AG04449 (cell line): ENCODE measurements at regions not wholly inside any gene's neighbourhood (a gene's known extent, or its start where the extent isn't known, plus 50 kb on each side); places are given as distances from the start of the nearest gene placed in this dataset.

ENCODE experiments used
- CTCF ChIA-PET: fragments of 350-600 bp; formaldehyde crosslinking; extraction: SDS; loops from one replicate; lab custom pipeline; 2021; ENCODE audit warnings: antibody characterized with exemption; lab: Yijun Ruan, JAX
- POLR2A ChIA-PET: fragments of 400-600, 350-600 bp; formaldehyde crosslinking; extraction: SDS; loops from one replicate; lab custom pipeline; 2020; ENCODE audit warnings: antibody characterized with exemption, inconsistent platforms; lab: Yijun Ruan, JAX
- DNase-seq: peaks from one replicate; pipeline ENCODE4 v3.0.0-alpha.2; 2010; ENCODE audit warnings: low read depth, low spot score
- H3K4me3 ChIP-seq: 2 replicates; pipeline ENCODE4 v1.5.1; 2011; ENCODE audit warnings: low read depth, mild to moderate bottlenecking, control low read depth, low read length
- CTCF ChIP-seq: IDR thresholded peaks from one replicate; pipeline ENCODE4 v1.5.1; 2011; ENCODE audit warnings: mild to moderate bottlenecking, moderate library complexity, low read length, control low read depth, inconsistent platforms; ENCODE audit not compliant: insufficient read depth; ENCODE audit errors: missing control alignments

DNA sequence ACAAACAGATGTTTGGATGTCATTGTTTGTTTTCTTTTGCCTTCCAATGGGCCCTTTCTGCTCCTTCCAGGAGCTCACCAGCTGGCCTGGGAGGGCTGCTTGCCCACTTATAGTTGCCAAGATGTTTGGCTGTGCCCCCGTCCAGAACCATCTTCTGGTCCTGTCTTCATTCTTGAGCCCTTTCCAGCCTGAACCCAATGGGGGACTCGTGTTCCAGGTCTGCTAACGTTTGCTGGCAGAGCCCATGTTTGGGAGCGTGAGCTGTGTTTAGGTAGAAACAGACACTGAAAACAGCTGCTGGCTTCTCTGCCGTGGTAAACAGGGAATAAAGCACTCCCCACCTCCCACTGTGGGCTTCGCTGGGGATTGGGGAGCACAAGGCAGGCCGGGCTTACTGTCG is 83.2 kb upstream of the SYT13 start:
- H3K4me3 ChIP-seq: no peak overlapping the region
- POLR2A ChIA-PET: no interaction called here
- DNase-seq: no peak
- CTCF ChIA-PET: interaction anchor here (1.0 to 12.9 kb wide), 4 partner anchors 35 to 402 kb away, joined by 3 to 252 read pairs (median 106); no protein-coding TSS in a partner anchor
- TF ChIP-seq CTCF: no peak

DNA sequence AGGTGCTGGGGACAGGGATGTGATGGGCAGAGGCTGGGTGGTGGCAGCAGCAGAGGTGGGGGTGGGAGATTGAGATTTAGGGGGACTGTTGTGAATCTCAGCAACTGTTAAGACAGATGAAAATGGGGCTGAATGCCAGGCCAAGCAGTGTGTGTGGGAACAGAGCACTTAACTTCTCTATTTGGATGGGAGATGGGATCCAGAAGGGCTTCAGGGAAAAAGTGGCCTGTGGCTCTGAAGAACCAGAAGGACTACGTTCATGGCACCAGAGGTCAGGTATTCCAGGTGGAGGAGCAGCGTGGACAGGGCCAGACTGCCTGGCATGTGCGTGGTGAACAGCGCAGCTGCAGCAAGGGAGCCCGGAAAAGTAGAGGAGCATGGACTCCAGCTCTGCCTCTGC is 82.6 kb upstream of the SYT13 start:
- TF ChIP-seq CTCF: no peak
- no peak for DNase-seq
- ChIA-PET CTCF (interaction anchor here (1.0 to 12.9 kb wide), 4 partner anchors 36 to 402 kb away, joined by 3 to 252 read pairs (median 106); no protein-coding TSS in a partner anchor), POLR2A (no interaction called here)
- H3K4me3 ChIP-seq: no peak overlapping the region

DNA sequence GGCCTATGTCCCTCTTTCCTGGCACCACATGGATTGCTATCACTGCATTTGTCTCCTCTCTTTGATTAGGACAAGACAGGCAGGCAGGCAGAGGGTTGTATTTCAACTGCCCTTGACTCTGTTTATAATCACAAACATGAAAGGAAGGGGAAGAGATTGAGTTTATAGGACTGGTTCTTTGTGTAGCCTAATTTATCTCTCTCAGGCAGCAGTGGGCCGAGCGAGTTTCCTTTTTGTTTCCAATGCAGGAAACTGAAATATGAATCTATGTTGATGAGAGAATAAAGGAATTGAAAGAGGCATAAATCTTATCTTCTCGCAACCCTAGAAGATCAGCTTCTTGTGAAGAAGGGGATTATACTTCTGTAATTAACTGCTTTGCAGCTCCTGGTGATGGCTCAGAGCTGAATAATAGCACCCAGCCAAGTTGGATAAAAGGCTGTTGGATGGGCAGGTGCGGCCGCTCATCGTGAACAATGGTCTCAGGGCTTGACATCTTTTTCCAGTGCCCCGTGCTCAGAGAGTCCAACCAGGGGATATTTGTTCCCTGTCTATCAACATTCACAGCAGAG is 80.6 kb upstream of the SYT13 start:
- no peak overlapping the region for H3K4me3 ChIP-seq
- TF ChIP-seq CTCF: no peak
- DNase-seq: no peak
- POLR2A ChIA-PET: no interaction called here
- CTCF ChIA-PET: interaction anchor here (1.4 to 12.9 kb wide), 4 partner anchors 13 to 404 kb away, joined by 5 to 252 read pairs (median 108); no protein-coding TSS in a partner anchor

DNA sequence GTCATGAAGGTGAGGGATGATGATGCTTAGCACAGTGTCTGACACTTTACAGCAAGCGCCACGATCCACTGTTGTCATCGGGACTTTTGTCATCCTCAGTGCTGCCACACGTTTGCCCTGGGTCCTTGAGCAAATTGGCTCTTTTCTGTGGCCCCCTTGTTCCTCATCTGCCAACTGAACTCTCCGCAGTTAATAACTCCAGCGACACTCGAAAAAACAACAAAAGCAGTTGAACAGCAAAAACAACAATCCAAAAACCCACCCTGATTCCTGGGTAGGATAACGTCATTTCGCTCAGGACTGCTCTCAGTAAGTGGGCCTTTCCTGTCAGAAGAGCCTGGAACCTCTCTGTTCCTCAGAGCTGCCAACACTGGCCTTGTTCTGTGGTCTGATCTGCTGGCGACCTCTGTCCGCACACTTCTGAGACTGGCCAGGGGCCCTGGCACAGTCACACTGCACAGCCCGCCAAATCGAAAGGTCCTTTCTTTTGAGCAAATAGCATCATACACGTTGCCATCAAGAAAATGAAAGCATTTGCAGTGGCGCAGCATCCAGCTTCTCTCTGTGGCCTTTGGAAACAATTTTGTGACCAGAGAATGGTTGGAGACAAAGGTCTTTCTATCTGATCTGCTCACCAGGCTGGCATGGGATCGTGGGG is 79.9 kb upstream of the SYT13 start:
- ChIA-PET CTCF (interaction anchor here (1.0 to 12.9 kb wide), 3 partner anchors 289 to 405 kb away, joined by 6 to 252 read pairs (median 210); no protein-coding TSS in a partner anchor), POLR2A (no interaction called here)
- DNase-seq: no peak
- no peak overlapping the region for H3K4me3 ChIP-seq
- TF ChIP-seq CTCF: no peak

- no peak for DNase-seq
- CTCF ChIA-PET: interaction anchor here (1.0 to 2.1 kb wide), 3 partner anchors 9 to 409 kb away, joined by 3 to 8 read pairs (median 4); no protein-coding TSS in a partner anchor
Observed at GRCh38 chr11:45362636-45363035, 76.5 kb upstream of the SYT13 start.

More at GRCh38 chr11:45362636-45363035, 76.5 kb upstream of the SYT13 start:
- TF ChIP-seq CTCF: no peak
- H3K4me3 ChIP-seq: no peak overlapping the region
- POLR2A ChIA-PET: no interaction called here
